ENCODE measurements at regions not wholly inside any gene's neighbourhood (a gene's known extent, or its start where the extent isn't known, plus 50 kb on each side); places are given as distances from the start of the nearest gene placed in this dataset.

- intact Hi-C loops (cut with DNase I, micrococcal nuclease): no loop called here
- ATAC-seq: no peak
- H3K36me3 Mint-ChIP-seq (ENCODE audit: low read depth): no peaks in the 10 kb centered on the region
- CTCF ChIA-PET: interaction anchor here (0.9 kb wide), 1 partner anchor 10 kb away, joined by 3 read pairs; no protein-coding TSS in a partner anchor
- H3K4me1 Mint-ChIP-seq: no peaks in the 10 kb centered on the region
- no peak overlapping the region for H3K4me3 Mint-ChIP-seq
- POLR2A ChIA-PET: no interaction called here
- no peak overlapping the region for H3K27ac Mint-ChIP-seq
- no peaks in the 10 kb centered on the region for H3K27me3 Mint-ChIP-seq
- DNase-seq: no peak
- no peaks in the 10 kb centered on the region for H3K9me3 Mint-ChIP-seq (ENCODE audit: low read depth)
Measured at GRCh38 chr2:220029013-220029412, 401.6 kb downstream of the SLC4A3 start.

- no peaks in the 10 kb centered on the region for H3K9me3 Mint-ChIP-seq (ENCODE audit: low read depth)
- intact Hi-C loops (cut with DNase I, micrococcal nuclease): no loop called here
- DNase-seq (no peak), ATAC-seq (no peak)
- no peaks in the 10 kb centered on the region for H3K27me3 Mint-ChIP-seq
- no peaks in the 10 kb centered on the region for H3K36me3 Mint-ChIP-seq (ENCODE audit: low read depth)
- ChIA-PET POLR2A (no interaction called here), CTCF (no interaction called here)
- H3K4me1 Mint-ChIP-seq: no peaks in the 10 kb centered on the region
- H3K27ac Mint-ChIP-seq: no peak overlapping the region
- no peak overlapping the region for H3K4me3 Mint-ChIP-seq
Measured at GRCh38 chr2:220033546-220033945, 406.1 kb downstream of the SLC4A3 start.

- no peak for ATAC-seq
- ChIA-PET POLR2A (no interaction called here), CTCF (no interaction called here)
- no peak overlapping the region for H3K27ac Mint-ChIP-seq
- H3K4me3 Mint-ChIP-seq: no peak overlapping the region
- H3K4me1 Mint-ChIP-seq: no peaks in the 10 kb centered on the region
- intact Hi-C loops (cut with DNase I, micrococcal nuclease): no loop called here
- H3K36me3 Mint-ChIP-seq (ENCODE audit: low read depth): no peaks in the 10 kb centered on the region
- DNase-seq: no peak
- no peaks in the 10 kb centered on the region for H3K9me3 Mint-ChIP-seq (ENCODE audit: low read depth)
- no peaks in the 10 kb centered on the region for H3K27me3 Mint-ChIP-seq
Measured at GRCh38 chr2:220034426-220035130, 407.1 kb downstream of the SLC4A3 start.

GRCh38 chr2:220036431-220036830 is 409.0 kb downstream of the SLC4A3 start:
- H3K27ac Mint-ChIP-seq: no peak overlapping the region
- ChIA-PET POLR2A (no interaction called here), CTCF (no interaction called here)
- H3K36me3 Mint-ChIP-seq (ENCODE audit: low read depth): no peaks in the 10 kb centered on the region
- no peaks in the 10 kb centered on the region for H3K4me1 Mint-ChIP-seq
- intact Hi-C loops (cut with DNase I, micrococcal nuclease): no loop called here
- DNase-seq: no peak
- H3K4me3 Mint-ChIP-seq: no peak overlapping the region
- H3K27me3 Mint-ChIP-seq: peaks cover under 1% of the 10 kb centered on the region
- ATAC-seq: no peak
- H3K9me3 Mint-ChIP-seq (ENCODE audit: low read depth): no peaks in the 10 kb centered on the region

GRCh38 chr2:220040346-220040745 is 412.9 kb downstream of the SLC4A3 start:
- ATAC-seq: no peak
- H3K27me3 Mint-ChIP-seq: peaks cover 7% of the 10 kb centered on the region
- H3K9me3 Mint-ChIP-seq (ENCODE audit: low read depth): no peaks in the 10 kb centered on the region
- CTCF ChIA-PET: no interaction called here
- no peak for DNase-seq
- intact Hi-C loops (cut with DNase I, micrococcal nuclease): no loop called here
- no peaks in the 10 kb centered on the region for H3K36me3 Mint-ChIP-seq (ENCODE audit: low read depth)
- no peak overlapping the region for H3K27ac Mint-ChIP-seq
- H3K4me1 Mint-ChIP-seq: no peaks in the 10 kb centered on the region
- POLR2A ChIA-PET: no interaction called here
- no peak overlapping the region for H3K4me3 Mint-ChIP-seq

GRCh38 chr2:220041447-220041846 is 414.0 kb downstream of the SLC4A3 start:
- Mint-ChIP-seq H3K27me3 (peaks cover 7% of the 10 kb centered on the region), H3K4me1 (no peaks in the 10 kb centered on the region), H3K27ac (no peak overlapping the region), H3K9me3 (ENCODE audit: low read depth) (no peaks in the 10 kb centered on the region), H3K36me3 (ENCODE audit: low read depth) (no peaks in the 10 kb centered on the region), H3K4me3 (no peak overlapping the region)
- POLR2A ChIA-PET: no interaction called here
- DNase-seq: no peak
- no peak for ATAC-seq
- CTCF ChIA-PET: no interaction called here
- intact Hi-C loops (cut with DNase I, micrococcal nuclease): no loop called here

GRCh38 chr2:220043155-220043989 is 415.9 kb downstream of the SLC4A3 start:
- intact Hi-C loops (cut with DNase I, micrococcal nuclease): no loop called here
- Mint-ChIP-seq H3K27ac (no peak overlapping the region), H3K9me3 (ENCODE audit: low read depth) (no peaks in the 10 kb centered on the region), H3K4me3 (no peak overlapping the region), H3K27me3 (peaks cover 7% of the 10 kb centered on the region), H3K4me1 (no peaks in the 10 kb centered on the region), H3K36me3 (ENCODE audit: low read depth) (no peaks in the 10 kb centered on the region)
- DNase-seq: no peak
- POLR2A ChIA-PET: no interaction called here
- no peak for ATAC-seq
- CTCF ChIA-PET: no interaction called here

GRCh38 chr2:220043990-220044335 is 416.5 kb downstream of the SLC4A3 start:
- intact Hi-C loops (cut with DNase I, micrococcal nuclease): no loop called here
- CTCF ChIA-PET: no interaction called here

GRCh38 chr2:220044383-220044782 is 417.0 kb downstream of the SLC4A3 start:
- ChIA-PET CTCF (no interaction called here), POLR2A (no interaction called here)
- intact Hi-C loops (cut with DNase I, micrococcal nuclease): no loop called here
- peaks cover 7% of the 10 kb centered on the region for H3K27me3 Mint-ChIP-seq
- no peak overlapping the region for H3K4me3 Mint-ChIP-seq
- no peaks in the 10 kb centered on the region for H3K4me1 Mint-ChIP-seq
- no peaks in the 10 kb centered on the region for H3K9me3 Mint-ChIP-seq (ENCODE audit: low read depth)
- DNase-seq (no peak), ATAC-seq (no peak)
- H3K27ac Mint-ChIP-seq: no peak overlapping the region
- H3K36me3 Mint-ChIP-seq (ENCODE audit: low read depth): no peaks in the 10 kb centered on the region

More at GRCh38 chr2:220043990-220044335, 416.5 kb downstream of the SLC4A3 start:
- ATAC-seq: no peak
- DNase-seq: no peak
- POLR2A ChIA-PET: no interaction called here
- no peaks in the 10 kb centered on the region for H3K4me1 Mint-ChIP-seq
- peaks cover 7% of the 10 kb centered on the region for H3K27me3 Mint-ChIP-seq
- H3K36me3 Mint-ChIP-seq (ENCODE audit: low read depth): no peaks in the 10 kb centered on the region
- H3K27ac Mint-ChIP-seq: no peak overlapping the region
- no peak overlapping the region for H3K4me3 Mint-ChIP-seq
- no peaks in the 10 kb centered on the region for H3K9me3 Mint-ChIP-seq (ENCODE audit: low read depth)

- Mint-ChIP-seq H3K4me1 (no peaks in the 10 kb centered on the region), H3K36me3 (ENCODE audit: low read depth) (no peaks in the 10 kb centered on the region), H3K27ac (no peak overlapping the region), H3K9me3 (ENCODE audit: low read depth) (no peaks in the 10 kb centered on the region), H3K4me3 (no peak overlapping the region), H3K27me3 (peaks cover 7% of the 10 kb centered on the region)
- ATAC-seq: no peak
- intact Hi-C loops (cut with DNase I, micrococcal nuclease): no loop called here
- DNase-seq: no peak
- CTCF ChIA-PET: no interaction called here
- POLR2A ChIA-PET: no interaction called here
Measured at GRCh38 chr2:220046507-220046906, 419.1 kb downstream of the SLC4A3 start.

- intact Hi-C loops (cut with DNase I, micrococcal nuclease): no loop called here
- ChIA-PET CTCF (no interaction called here), POLR2A (no interaction called here)
- Mint-ChIP-seq H3K27me3 (peaks cover 2% of the 10 kb centered on the region), H3K36me3 (ENCODE audit: low read depth) (no peaks in the 10 kb centered on the region), H3K27ac (no peak overlapping the region), H3K9me3 (ENCODE audit: low read depth) (no peaks in the 10 kb centered on the region), H3K4me3 (no peak overlapping the region), H3K4me1 (no peaks in the 10 kb centered on the region)
- DNase-seq (no peak), ATAC-seq (no peak)
Measured at GRCh38 chr2:220051716-220052115, 424.3 kb downstream of the SLC4A3 start.

GRCh38 chr2:220053919-220054318 is 426.5 kb downstream of the SLC4A3 start:
- Mint-ChIP-seq H3K36me3 (ENCODE audit: low read depth) (no peaks in the 10 kb centered on the region), H3K4me3 (no peak overlapping the region), H3K27me3 (peaks cover 4% of the 10 kb centered on the region), H3K27ac (no peak overlapping the region), H3K4me1 (no peaks in the 10 kb centered on the region), H3K9me3 (ENCODE audit: low read depth) (no peaks in the 10 kb centered on the region)
- intact Hi-C loops (cut with DNase I, micrococcal nuclease): loop anchor here in 1 of 2 experiments (2.0 kb wide), 1 partner anchor 1519 kb away; the partner anchor contains the start of gene EPHA4
- ChIA-PET CTCF (interaction anchor here (1.6 kb wide), 1 partner anchor 10 kb away, joined by 4 read pairs; no protein-coding TSS in a partner anchor), POLR2A (no interaction called here)
- no peak for DNase-seq
- no peak for ATAC-seq
